GM19395 (cell line): ENCODE measurements at regions not wholly inside any gene's neighbourhood (a gene's known extent, or its start where the extent isn't known, plus 50 kb on each side); places are given as distances from the start of the nearest gene placed in this dataset.

Experiments
- ATAC-seq: cut with Tn5 transposase; IDR thresholded peaks from one replicate; pipeline ENCODE4 v1.9.1; 2021; ENCODE audit warnings: mild to moderate bottlenecking, moderate library complexity; ENCODE audit not compliant: unreplicated experiment

GRCh38 chr7:41808541-41808940 lies 105.7 kb upstream of the INHBA start:
- ATAC-seq = no peak

- ATAC-seq = no peak
These were observed 100.7 kb upstream of the INHBA start for GRCh38 chr7:41803569-41803968.

- no peak for ATAC-seq
These were observed 93.4 kb upstream of the INHBA start for GRCh38 chr7:41796331-41796730.

- ATAC-seq = no peak
These were observed 92.5 kb upstream of the INHBA start for GRCh38 chr7:41795276-41795833.

- no peak for ATAC-seq
These were observed 90.7 kb upstream of the INHBA start for GRCh38 chr7:41793556-41793955.

- no peak for ATAC-seq
These were observed 89.2 kb upstream of the INHBA start for GRCh38 chr7:41792120-41792519.

- no peak for ATAC-seq
These were observed 85.7 kb upstream of the INHBA start for GRCh38 chr7:41788556-41788955.

- ATAC-seq = no peak
These were observed 84.9 kb upstream of the INHBA start for GRCh38 chr7:41787651-41788350.

- no peak for ATAC-seq
These were observed 84.1 kb upstream of the INHBA start for GRCh38 chr7:41786944-41787343.

GRCh38 chr7:41786404-41786803 lies 83.5 kb upstream of the INHBA start:
- ATAC-seq = no peak

- no peak for ATAC-seq
These were observed 83.0 kb upstream of the INHBA start for GRCh38 chr7:41785840-41786239.

GRCh38 chr7:41785265-41785664 lies 82.4 kb upstream of the INHBA start:
- ATAC-seq = no peak

- no peak for ATAC-seq
These were observed 77.0 kb upstream of the INHBA start for GRCh38 chr7:41779918-41780317.

- no peak for ATAC-seq
These were observed 75.2 kb upstream of the INHBA start for GRCh38 chr7:41777894-41778596.

- ATAC-seq = no peak
These were observed 72.1 kb upstream of the INHBA start for GRCh38 chr7:41774966-41775365.

- ATAC-seq = no peak
These were observed 70.9 kb upstream of the INHBA start for GRCh38 chr7:41773756-41774155.

- no peak for ATAC-seq
These were observed 68.8 kb upstream of the INHBA start for GRCh38 chr7:41771717-41772116.

GRCh38 chr7:41769162-41769561 lies 66.3 kb upstream of the INHBA start:
- no peak for ATAC-seq

GRCh38 chr7:41763626-41764025 lies 60.7 kb upstream of the INHBA start:
- ATAC-seq = no peak

- ATAC-seq = no peak
These were observed 59.8 kb upstream of the INHBA start for GRCh38 chr7:41762641-41763040.

GRCh38 chr7:41760293-41760692 lies 57.4 kb upstream of the INHBA start:
- no peak for ATAC-seq

GRCh38 chr7:41758321-41758720 lies 55.4 kb upstream of the INHBA start:
- no peak for ATAC-seq
